ENCODE measurements at regions not wholly inside any gene's neighbourhood (a gene's known extent, or its start where the extent isn't known, plus 50 kb on each side); places are given as distances from the start of the nearest gene placed in this dataset.

GRCh38 chr2:42908518-42909200 lies 116.3 kb upstream of the HAAO start:
- no peaks in the 10 kb centered on the region for H3K79me2 ChIP-seq (ENCODE audit: low read length)
- H3K9ac ChIP-seq (ENCODE audit: low read length): no peak overlapping the region
- H4K20me1 ChIP-seq (ENCODE audit: insufficient read depth, low read length): no peaks in the 10 kb centered on the region
- H2AFZ ChIP-seq (ENCODE audit: low read depth, low read length): no peak overlapping the region
- 0 out of 2 replicates have a peak, but pooled peaks cover 3% of the 10 kb centered on the region for H3K27me3 ChIP-seq (ENCODE audit: low read depth, low read length)
- no peak overlapping the region for H3K4me2 ChIP-seq (ENCODE audit: low read length)
- no peaks in the 10 kb centered on the region for H3K4me1 ChIP-seq (ENCODE audit: low read length)
- no peaks in the 10 kb centered on the region for H3K36me3 ChIP-seq (replicated peaks; ENCODE audit: low read depth, low read length)
- H3K9me3 ChIP-seq (ENCODE audit: insufficient read depth, low read length): no peaks in the 10 kb centered on the region
- H3K4me3 ChIP-seq (ENCODE audit: low read length): no peak overlapping the region
- no peak for TF ChIP-seq EZH2phosphoT487 (IDR thresholded peaks at IDR 0.05; ENCODE audit: low read depth)
- TF ChIP-seq, protein P1, sequence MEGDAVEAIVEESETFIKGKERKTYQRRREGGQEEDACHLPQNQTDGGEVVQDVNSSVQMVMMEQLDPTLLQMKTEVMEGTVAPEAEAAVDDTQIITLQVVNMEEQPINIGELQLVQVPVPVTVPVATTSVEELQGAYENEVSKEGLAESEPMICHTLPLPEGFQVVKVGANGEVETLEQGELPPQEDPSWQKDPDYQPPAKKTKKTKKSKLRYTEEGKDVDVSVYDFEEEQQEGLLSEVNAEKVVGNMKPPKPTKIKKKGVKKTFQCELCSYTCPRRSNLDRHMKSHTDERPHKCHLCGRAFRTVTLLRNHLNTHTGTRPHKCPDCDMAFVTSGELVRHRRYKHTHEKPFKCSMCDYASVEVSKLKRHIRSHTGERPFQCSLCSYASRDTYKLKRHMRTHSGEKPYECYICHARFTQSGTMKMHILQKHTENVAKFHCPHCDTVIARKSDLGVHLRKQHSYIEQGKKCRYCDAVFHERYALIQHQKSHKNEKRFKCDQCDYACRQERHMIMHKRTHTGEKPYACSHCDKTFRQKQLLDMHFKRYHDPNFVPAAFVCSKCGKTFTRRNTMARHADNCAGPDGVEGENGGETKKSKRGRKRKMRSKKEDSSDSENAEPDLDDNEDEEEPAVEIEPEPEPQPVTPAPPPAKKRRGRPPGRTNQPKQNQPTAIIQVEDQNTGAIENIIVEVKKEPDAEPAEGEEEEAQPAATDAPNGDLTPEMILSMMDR (IDR thresholded peaks at IDR 0.05; ENCODE audit: low read depth, low read length): no peak
- H3K27ac ChIP-seq (ENCODE audit: low read length): no peak overlapping the region

- 0 out of 2 replicates have a peak, but pooled peaks cover 3% of the 10 kb centered on the region for H3K27me3 ChIP-seq (ENCODE audit: low read depth, low read length)
- H3K4me2 ChIP-seq (ENCODE audit: low read length): no peak overlapping the region
- no peak overlapping the region for H3K27ac ChIP-seq (ENCODE audit: low read length)
- TF ChIP-seq, protein P1 (IDR thresholded peaks at IDR 0.05; ENCODE audit: low read depth, low read length): no peak
- no peak for TF ChIP-seq EZH2phosphoT487 (IDR thresholded peaks at IDR 0.05; ENCODE audit: low read depth)
- H3K9me3 ChIP-seq (ENCODE audit: insufficient read depth, low read length): no peaks in the 10 kb centered on the region
- H3K79me2 ChIP-seq (ENCODE audit: low read length): no peaks in the 10 kb centered on the region
- no peak overlapping the region for H3K9ac ChIP-seq (ENCODE audit: low read length)
- H3K4me3 ChIP-seq (ENCODE audit: low read length): no peak overlapping the region
- H2AFZ ChIP-seq (ENCODE audit: low read depth, low read length): no peak overlapping the region
- H3K36me3 ChIP-seq (replicated peaks; ENCODE audit: low read depth, low read length): no peaks in the 10 kb centered on the region
- no peaks in the 10 kb centered on the region for H4K20me1 ChIP-seq (ENCODE audit: insufficient read depth, low read length)
- H3K4me1 ChIP-seq (ENCODE audit: low read length): no peaks in the 10 kb centered on the region
Measured at GRCh38 chr2:42907835-42908234, 115.5 kb upstream of the HAAO start.

DNA sequence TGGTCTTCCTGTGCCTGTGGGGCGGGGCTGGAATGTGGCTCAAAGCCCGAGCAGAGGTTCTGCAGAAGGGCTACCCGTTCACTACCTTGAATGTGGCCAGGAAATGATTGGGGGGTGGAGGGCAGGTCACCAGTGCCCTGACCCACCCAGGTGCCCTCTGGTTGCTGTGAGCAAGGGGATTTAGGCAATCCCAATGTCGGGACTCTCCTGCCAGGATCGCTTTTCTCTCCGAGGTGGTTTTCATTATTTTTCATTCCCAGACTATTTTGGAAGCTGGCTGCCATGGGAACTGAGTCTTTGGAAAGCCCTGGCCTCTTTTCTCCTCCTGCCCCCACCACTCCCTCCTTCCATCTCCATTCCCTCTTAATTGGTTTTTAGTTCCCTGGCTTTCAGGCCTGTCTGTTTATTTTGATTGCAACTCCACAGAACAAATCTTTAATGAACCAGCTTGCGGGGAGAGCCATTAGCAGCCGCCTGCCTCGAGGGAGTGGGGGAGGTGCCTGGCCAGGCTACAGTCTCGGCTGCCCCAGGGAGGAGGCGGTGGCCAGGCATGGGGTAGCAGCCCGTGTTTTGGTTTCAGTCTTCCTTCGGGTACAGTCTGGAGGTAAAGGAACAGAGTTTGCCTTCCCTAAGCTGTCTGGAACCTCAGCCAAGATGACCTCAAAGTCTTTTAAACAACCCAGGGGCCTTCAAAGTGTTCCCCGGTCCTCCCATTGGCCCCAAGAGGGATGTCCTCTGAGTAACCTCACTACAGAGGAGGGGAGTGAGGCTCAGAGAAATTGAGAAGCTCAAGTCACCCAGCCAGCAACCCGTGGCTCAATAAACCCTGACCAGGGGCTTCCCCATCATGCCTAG lies 114.4 kb upstream of the HAAO start:
- no peak for TF ChIP-seq EZH2phosphoT487 (IDR thresholded peaks at IDR 0.05; ENCODE audit: low read depth)
- TF ChIP-seq, protein P1 (IDR thresholded peaks at IDR 0.05; ENCODE audit: low read depth, low read length): no peak
- Histone ChIP-seq H2AFZ (ENCODE audit: low read depth, low read length) (no peak overlapping the region), H3K27me3 (ENCODE audit: low read depth, low read length) (0 out of 2 replicates have a peak, but pooled peaks cover 3% of the 10 kb centered on the region), H3K4me3 (ENCODE audit: low read length) (no peak overlapping the region), H3K9ac (ENCODE audit: low read length) (no peak overlapping the region), H3K79me2 (ENCODE audit: low read length) (no peaks in the 10 kb centered on the region), H4K20me1 (ENCODE audit: insufficient read depth, low read length) (no peaks in the 10 kb centered on the region), H3K27ac (ENCODE audit: low read length) (no peak overlapping the region), H3K36me3 (replicated peaks; ENCODE audit: low read depth, low read length) (no peaks in the 10 kb centered on the region), H3K4me1 (ENCODE audit: low read length) (no peaks in the 10 kb centered on the region), H3K9me3 (ENCODE audit: insufficient read depth, low read length) (no peaks in the 10 kb centered on the region), H3K4me2 (ENCODE audit: low read length) (no peak overlapping the region)

DNA sequence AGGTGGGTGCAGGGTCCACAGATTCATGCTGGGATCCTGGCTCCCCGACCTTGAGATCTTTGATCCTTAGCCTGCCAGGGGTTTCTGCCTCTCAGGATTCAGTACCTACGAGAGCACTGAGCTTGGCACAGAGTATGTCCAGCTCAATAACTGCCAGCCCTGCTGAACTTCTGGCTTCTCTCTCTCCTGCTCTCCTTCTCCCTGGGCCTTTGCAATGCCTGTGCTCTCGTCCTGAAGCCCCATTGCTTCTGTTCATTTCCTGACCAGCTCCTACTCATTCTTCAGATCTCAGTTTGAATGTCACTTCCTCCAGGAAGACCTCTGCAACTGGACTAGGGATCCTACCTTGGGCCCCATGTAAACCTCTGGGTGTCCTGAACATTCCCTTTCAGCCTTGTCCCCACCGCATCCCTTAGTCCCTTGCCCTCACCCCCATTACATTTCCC lies 113.8 kb upstream of the HAAO start:
- Histone ChIP-seq H3K27me3 (ENCODE audit: low read depth, low read length) (0 out of 2 replicates have a peak, but pooled peaks cover 2% of the 10 kb centered on the region), H2AFZ (ENCODE audit: low read depth, low read length) (no peak overlapping the region), H3K27ac (ENCODE audit: low read length) (no peak overlapping the region), H3K4me2 (ENCODE audit: low read length) (no peak overlapping the region), H3K9ac (ENCODE audit: low read length) (no peak overlapping the region), H3K4me3 (ENCODE audit: low read length) (no peak overlapping the region), H3K4me1 (ENCODE audit: low read length) (no peaks in the 10 kb centered on the region), H3K9me3 (ENCODE audit: insufficient read depth, low read length) (no peaks in the 10 kb centered on the region), H3K36me3 (replicated peaks; ENCODE audit: low read depth, low read length) (no peaks in the 10 kb centered on the region), H4K20me1 (ENCODE audit: insufficient read depth, low read length) (no peaks in the 10 kb centered on the region), H3K79me2 (ENCODE audit: low read length) (no peaks in the 10 kb centered on the region)
- no peak for TF ChIP-seq EZH2phosphoT487 (IDR thresholded peaks at IDR 0.05; ENCODE audit: low read depth)
- TF ChIP-seq, protein P1 (IDR thresholded peaks at IDR 0.05; ENCODE audit: low read depth, low read length): no peak
